ENCODE measurements at regions not wholly inside any gene's neighbourhood (a gene's known extent, or its start where the extent isn't known, plus 50 kb on each side); places are given as distances from the start of the nearest gene placed in this dataset.

DNA sequence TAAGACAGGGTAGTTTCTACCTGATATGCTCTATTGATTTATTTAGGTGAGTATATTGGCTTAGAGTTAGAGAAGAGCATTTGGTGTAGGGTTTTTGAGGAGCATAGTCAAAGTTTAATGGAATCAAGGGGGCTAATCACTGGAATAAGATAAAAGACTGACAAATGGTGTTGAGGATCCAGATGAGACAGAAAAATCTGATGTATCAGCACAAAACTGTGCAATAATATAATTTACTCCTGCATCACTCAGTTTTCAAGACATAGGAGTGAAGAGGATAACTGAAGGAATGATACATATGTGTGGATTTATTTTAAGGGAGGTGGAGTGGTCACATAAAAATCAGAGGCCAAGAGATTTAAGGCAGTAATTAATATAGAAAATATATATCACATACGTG lies 339.2 kb downstream of the NYAP2 start:
- TF ChIP-seq POLR2A (IDR thresholded peaks at IDR 0.05) = no peak
- TF ChIP-seq, protein P1, sequence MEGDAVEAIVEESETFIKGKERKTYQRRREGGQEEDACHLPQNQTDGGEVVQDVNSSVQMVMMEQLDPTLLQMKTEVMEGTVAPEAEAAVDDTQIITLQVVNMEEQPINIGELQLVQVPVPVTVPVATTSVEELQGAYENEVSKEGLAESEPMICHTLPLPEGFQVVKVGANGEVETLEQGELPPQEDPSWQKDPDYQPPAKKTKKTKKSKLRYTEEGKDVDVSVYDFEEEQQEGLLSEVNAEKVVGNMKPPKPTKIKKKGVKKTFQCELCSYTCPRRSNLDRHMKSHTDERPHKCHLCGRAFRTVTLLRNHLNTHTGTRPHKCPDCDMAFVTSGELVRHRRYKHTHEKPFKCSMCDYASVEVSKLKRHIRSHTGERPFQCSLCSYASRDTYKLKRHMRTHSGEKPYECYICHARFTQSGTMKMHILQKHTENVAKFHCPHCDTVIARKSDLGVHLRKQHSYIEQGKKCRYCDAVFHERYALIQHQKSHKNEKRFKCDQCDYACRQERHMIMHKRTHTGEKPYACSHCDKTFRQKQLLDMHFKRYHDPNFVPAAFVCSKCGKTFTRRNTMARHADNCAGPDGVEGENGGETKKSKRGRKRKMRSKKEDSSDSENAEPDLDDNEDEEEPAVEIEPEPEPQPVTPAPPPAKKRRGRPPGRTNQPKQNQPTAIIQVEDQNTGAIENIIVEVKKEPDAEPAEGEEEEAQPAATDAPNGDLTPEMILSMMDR (IDR thresholded peaks at IDR 0.05) = no peak
- Histone ChIP-seq H3K36me3 (replicated peaks in 1 of 2) (no peaks in the 10 kb centered on the region), H3K27me3 (peaks cover 9% of the 10 kb centered on the region), H3K4me1 (replicated peaks in 1 of 2) (peaks cover 0 to 14% of the 10 kb centered on the region in 2 donors), H3K9me3 (replicated peaks in 1 of 3) (no peaks in the 10 kb centered on the region), H3K27ac (no peak overlapping the region), H3K4me3 (no peak overlapping the region)
- 82 to 94% (median 92%) methylated on average over 1 of the region's 1 CpG for WGBS, 4 donors
- intact Hi-C loops (cut with DNase I) = no loop called here
- DNase-seq = no peak

DNA sequence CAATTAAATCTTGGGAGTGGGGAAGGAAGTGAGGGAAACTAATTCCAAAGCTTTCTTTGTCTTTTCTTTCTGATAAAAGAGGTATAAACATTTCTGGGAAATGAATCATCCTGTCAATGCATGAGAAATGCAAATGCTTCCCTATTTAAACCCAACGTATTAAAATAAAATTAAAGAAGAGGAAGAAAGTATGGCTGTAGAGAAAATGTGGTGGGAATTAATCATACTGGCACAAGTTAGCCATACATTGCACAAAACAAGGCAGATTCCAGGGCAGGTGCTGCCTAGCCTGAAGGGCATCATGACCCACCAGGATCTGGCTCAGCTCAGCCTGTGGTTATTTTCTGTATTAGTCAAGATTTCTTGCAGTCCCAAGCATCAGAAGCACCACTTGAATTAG lies 338.0 kb downstream of the NYAP2 start:
- H3K4me1 ChIP-seq (replicated peaks in 1 of 2) = peaks cover 0 to 14% of the 10 kb centered on the region in 2 donors
- WGBS, 4 donors = 46 to 57% (median 52%) methylated on average over 1 of the region's 1 CpG
- no peaks in the 10 kb centered on the region for H3K9me3 ChIP-seq (replicated peaks in 1 of 3)
- no peaks in the 10 kb centered on the region for H3K36me3 ChIP-seq (replicated peaks in 1 of 2)
- no peak for TF ChIP-seq POLR2A (IDR thresholded peaks at IDR 0.05)
- intact Hi-C loops (cut with DNase I) = no loop called here
- H3K4me3 ChIP-seq = no peak overlapping the region
- H3K27me3 ChIP-seq = peaks cover 9% of the 10 kb centered on the region
- no peak overlapping the region for H3K27ac ChIP-seq
- DNase-seq = no peak

DNA sequence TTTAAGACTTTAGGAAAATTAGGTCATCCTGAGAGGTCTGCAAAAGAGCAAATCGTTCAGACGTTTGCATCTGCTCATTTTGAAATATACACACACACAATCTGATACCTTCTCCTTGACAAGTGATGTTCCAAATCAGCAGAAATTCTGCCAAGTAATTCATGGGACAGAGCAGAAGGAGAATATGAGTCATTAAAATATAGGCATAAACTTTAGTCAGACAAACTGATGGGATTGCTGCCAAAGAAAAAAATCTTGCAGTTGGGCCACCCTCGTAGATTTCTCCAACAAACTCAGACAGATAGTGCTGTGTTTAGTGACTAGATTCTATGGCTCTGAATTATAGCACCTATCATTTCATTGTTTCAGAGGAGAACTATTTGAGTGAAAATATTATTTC lies 336.3 kb downstream of the NYAP2 start:
- H3K27ac ChIP-seq = no peak overlapping the region
- H3K36me3 ChIP-seq (replicated peaks in 1 of 2) = no peaks in the 10 kb centered on the region
- TF ChIP-seq, protein P1 (IDR thresholded peaks at IDR 0.05) = no peak
- TF ChIP-seq POLR2A (IDR thresholded peaks at IDR 0.05) = no peak
- 6 to 20% (median 14%) methylated on average over 3 of the region's 3 CpGs for WGBS, 4 donors
- H3K4me1 ChIP-seq (replicated peaks in 1 of 2) = peaks cover 0 to 14% of the 10 kb centered on the region in 2 donors
- intact Hi-C loops (cut with DNase I) = no loop called here
- no peak overlapping the region for H3K4me3 ChIP-seq
- H3K9me3 ChIP-seq (replicated peaks in 1 of 3) = no peaks in the 10 kb centered on the region
- H3K27me3 ChIP-seq = peaks cover 4% of the 10 kb centered on the region
- DNase-seq = peak in 6 of 7 donors; percentile 16 to 56 (median 38)

GRCh38 chr2:225725726-225726125 lies 326.2 kb downstream of the NYAP2 start:
- WGBS, 4 donors = 51 to 63% (median 59%) methylated on average over 3 of the region's 3 CpGs
- DNase-seq = no peak
- intact Hi-C loops (cut with DNase I) = no loop called here
- H3K36me3 ChIP-seq (replicated peaks in 1 of 2) = no peaks in the 10 kb centered on the region
- no peaks in the 10 kb centered on the region for H3K27me3 ChIP-seq
- no peak overlapping the region for H3K27ac ChIP-seq
- no peaks in the 10 kb centered on the region for H3K4me1 ChIP-seq (replicated peaks in 1 of 2)
- H3K4me3 ChIP-seq = no peak overlapping the region
- H3K9me3 ChIP-seq (replicated peaks in 1 of 3) = no peaks in the 10 kb centered on the region
- TF ChIP-seq, protein P1 (IDR thresholded peaks at IDR 0.05) = no peak
- TF ChIP-seq POLR2A (IDR thresholded peaks at IDR 0.05) = no peak

Small RNAs in the stretch of these regions (microRNA-seq; reads per million reads assigned to microRNA genes)
- 0 reads per million in 3 donors for gene MIR5702

Small RNAs in the stretch of these regions (small RNA-seq; reads per million reads assigned to genes)
- gene AC068138.1 (0 reads per million in 2 donors), gene MIR5702 (0 reads per million in 2 donors)
